Caco-2 (cell line): ENCODE measurements at regions not wholly inside any gene's neighbourhood (a gene's known extent, or its start where the extent isn't known, plus 50 kb on each side); places are given as distances from the start of the nearest gene placed in this dataset.

Experiments
- BruUV-seq: library from RNA; stranded (reverse); fragments of 400-500 nt; replicated peaks from 2 replicates; lab custom pipeline; 2021; lab: Mats Ljungman, UMichigan
- CTCF ChIA-PET: fragments of 300-600 bp; sonication (Branson Sonifier 250); formaldehyde crosslinking; loops from one replicate; lab custom pipeline; 2022; ENCODE audit warnings: antibody characterized with exemption; lab: Charles Lee
- POLR2A ChIA-PET: fragments of 300-600 bp; sonication (Branson Sonifier 250); formaldehyde crosslinking; loops from one replicate; lab custom pipeline; 2022; ENCODE audit warnings: antibody characterized with exemption; lab: Charles Lee
- DNase-seq, 2 experiments: peaks; one replicate each; pipeline versions ENCODE4 v3.0.0 to v3.0.0-alpha.2; 2020 to 2022
- H3K27me3 ChIP-seq: replicated peaks from 2 replicates; pipeline ENCODE4 v1.6.0; 2011; ENCODE audit warnings: low read length; ENCODE audit not compliant: control insufficient read depth, insufficient read depth
- H3K36me3 ChIP-seq: 2 replicates; pipeline ENCODE4 v1.5.1; 2011; ENCODE audit warnings: low read length; ENCODE audit not compliant: control insufficient read depth, insufficient read depth
- H3K4me1 ChIP-seq: fragments of 250-450 bp; sonication (Bioruptor Pico); 2 replicates; pipeline ENCODE4 v1.5.1; 2020; ENCODE audit warnings: mild to moderate bottlenecking
- H3K4me3 ChIP-seq: 2 replicates; pipeline ENCODE4 v1.5.1; 2011; ENCODE audit warnings: low read depth, mild to moderate bottlenecking, control low read depth, low read length
- H3K9me3 ChIP-seq: fragments of 250-450 bp; sonication (Bioruptor Pico); 2 replicates; pipeline ENCODE4 v1.5.1; 2020; ENCODE audit warnings: mild to moderate bottlenecking, moderate library complexity
- H3K27ac Mint-ChIP-seq: one replicate; pipeline ENCODE4 v1.8.0; 2022; ENCODE audit warnings: mixed read lengths; ENCODE audit not compliant: unreplicated experiment
- H3K27me3 Mint-ChIP-seq: one replicate; pipeline ENCODE4 v1.8.0; 2022; ENCODE audit warnings: mixed read lengths; ENCODE audit not compliant: insufficient read depth, unreplicated experiment
- H3K36me3 Mint-ChIP-seq: one replicate; pipeline ENCODE4 v1.8.0; 2022; ENCODE audit warnings: mild to moderate bottlenecking, mixed read lengths; ENCODE audit not compliant: insufficient read depth, unreplicated experiment
- H3K4me1 Mint-ChIP-seq: one replicate; pipeline ENCODE4 v1.8.0; 2022; ENCODE audit warnings: low read depth, mixed read lengths; ENCODE audit not compliant: unreplicated experiment
- H3K4me3 Mint-ChIP-seq: one replicate; pipeline ENCODE4 v1.8.0; 2022; ENCODE audit warnings: mild to moderate bottlenecking, moderate library complexity, mixed read lengths; ENCODE audit not compliant: unreplicated experiment
- H3K9me3 Mint-ChIP-seq: one replicate; pipeline ENCODE4 v1.8.0; 2022; ENCODE audit warnings: mixed read lengths; ENCODE audit not compliant: unreplicated experiment
- CTCF ChIP-seq, 2 experiments: fragments of 200-600 bp in 1 of 2; IDR thresholded peaks; 1 replicate in 1 of 2; 2 replicates in 1 of 2; pipeline versions ENCODE4 v1.5.1 to v1.8.0; 2011 to 2022; ENCODE audit warnings: antibody characterized with exemption in 1 of 2, control low read depth in 1 of 2, inconsistent platforms in 1 of 2, low read depth in 1 of 2, low read length in 1 of 2, mild to moderate bottlenecking in 1 of 2, moderate library complexity in 1 of 2; ENCODE audit not compliant: insufficient read depth in 1 of 2, severe bottlenecking in 1 of 2, unreplicated experiment in 1 of 2
- intact Hi-C: fragments of 100-400 bp; cut with micrococcal nuclease; formaldehyde crosslinking; loops from one replicate; pipeline ENCODE4 v1.10.0; 2022; ENCODE audit not compliant: unreplicated experiment

- no peak overlapping the region for H3K4me3 Mint-ChIP-seq
- H3K36me3 Mint-ChIP-seq: peaks cover 4% of the 10 kb centered on the region
- DNase-seq: no peak
- H3K9me3 Mint-ChIP-seq: no peaks in the 10 kb centered on the region
- ChIA-PET CTCF (no interaction called here), POLR2A (no interaction called here)
- H3K4me1 Mint-ChIP-seq: no peaks in the 10 kb centered on the region
- no peaks in the 10 kb centered on the region for H3K4me1 ChIP-seq
- peaks cover 16% of the 10 kb centered on the region for H3K27me3 Mint-ChIP-seq
- intact Hi-C loops: no loop called here
- H3K27me3 ChIP-seq: no peaks in the 10 kb centered on the region
- no peak overlapping the region for H3K27ac Mint-ChIP-seq
- TF ChIP-seq CTCF (IDR thresholded peaks at IDR 0.05; ENCODE audit: insufficient read depth in 1 of 2, low read depth in 1 of 2, low read length in 1 of 2, severe bottlenecking in 1 of 2, unreplicated experiment in 1 of 2): no peak
- no peaks in the 10 kb centered on the region for H3K9me3 ChIP-seq
- no peak overlapping the region for H3K4me3 ChIP-seq
- no peaks in the 10 kb centered on the region for H3K36me3 ChIP-seq
- no TSS peak for BruUV-seq
Observed at GRCh38 chr10:130958981-130959751, 352.4 kb downstream of the TCERG1L start.

- intact Hi-C loops: no loop called here
- Mint-ChIP-seq H3K4me1 (no peaks in the 10 kb centered on the region), H3K36me3 (peaks cover 5% of the 10 kb centered on the region), H3K4me3 (no peak overlapping the region), H3K27ac (no peak overlapping the region), H3K27me3 (peaks cover 16% of the 10 kb centered on the region), H3K9me3 (no peaks in the 10 kb centered on the region)
- ChIA-PET CTCF (no interaction called here), POLR2A (no interaction called here)
- Histone ChIP-seq H3K4me3 (no peak overlapping the region), H3K4me1 (no peaks in the 10 kb centered on the region), H3K9me3 (no peaks in the 10 kb centered on the region), H3K36me3 (no peaks in the 10 kb centered on the region), H3K27me3 (no peaks in the 10 kb centered on the region)
- no TSS peak for BruUV-seq
- no peak for TF ChIP-seq CTCF (IDR thresholded peaks at IDR 0.05; ENCODE audit: insufficient read depth in 1 of 2, low read depth in 1 of 2, low read length in 1 of 2, severe bottlenecking in 1 of 2, unreplicated experiment in 1 of 2)
- DNase-seq: no peak
Observed at GRCh38 chr10:130959752-130960195, 351.7 kb downstream of the TCERG1L start.

- Histone ChIP-seq H3K4me1 (no peaks in the 10 kb centered on the region), H3K27me3 (no peaks in the 10 kb centered on the region), H3K4me3 (no peak overlapping the region), H3K9me3 (no peaks in the 10 kb centered on the region), H3K36me3 (no peaks in the 10 kb centered on the region)
- Mint-ChIP-seq H3K4me1 (no peaks in the 10 kb centered on the region), H3K4me3 (no peak overlapping the region), H3K9me3 (no peaks in the 10 kb centered on the region), H3K27ac (no peak overlapping the region), H3K27me3 (peaks cover 16% of the 10 kb centered on the region), H3K36me3 (peaks cover 5% of the 10 kb centered on the region)
- DNase-seq: no peak
- ChIA-PET CTCF (no interaction called here), POLR2A (no interaction called here)
- no TSS peak for BruUV-seq
- TF ChIP-seq CTCF (IDR thresholded peaks at IDR 0.05; ENCODE audit: insufficient read depth in 1 of 2, low read depth in 1 of 2, low read length in 1 of 2, severe bottlenecking in 1 of 2, unreplicated experiment in 1 of 2): no peak
- intact Hi-C loops: no loop called here
Observed at GRCh38 chr10:130960531-130960930, 351.0 kb downstream of the TCERG1L start.
